Tibial artery (tissue), 4 donors: ENCODE measurements at regions not wholly inside any gene's neighbourhood (a gene's known extent, or its start where the extent isn't known, plus 50 kb on each side); places are given as distances from the start of the nearest gene placed in this dataset.

Experiments used
- DNase-seq, 2 donors: peaks; one replicate each; pipeline ENCODE4 v3.0.0-alpha.2; 2019
- H3K27ac ChIP-seq, 2 donors: fragments of 200-600 bp; sonication (generic) in 1 of 2; 1 replicate in 1 of 2; 2 replicates in 1 of 2; pipeline ENCODE4 v1.5.1; 2018 to 2019; ENCODE audit warnings: mild to moderate bottlenecking in 1 of 2
- H3K27me3 ChIP-seq, 2 donors: fragments of 200-600 bp; sonication (generic) in 1 of 2; one replicate each; pipeline versions ENCODE4 v1.5.1 to v1.6.0; 2016 to 2019
- H3K36me3 ChIP-seq, 3 donors: fragments of 200-600 bp; sonication (generic) in 2 of 3; one replicate each; pipeline ENCODE4 v1.5.1; 2016 to 2019; ENCODE audit warnings: mild to moderate bottlenecking in 2 of 3
- H3K4me1 ChIP-seq, 4 donors: fragments of 200-600 bp; sonication (generic) in 2 of 4; 1 replicate in 3 of 4; 2 replicates in 1 of 4; pipeline ENCODE4 v1.5.1; 2016 to 2019
- H3K4me3 ChIP-seq, 2 donors: fragments of 200-600 bp; sonication (generic) in 1 of 2; 1 replicate in 1 of 2; 2 replicates in 1 of 2; pipeline ENCODE4 v1.5.1; 2018 to 2019; ENCODE audit warnings: mild to moderate bottlenecking in 2 of 2
- H3K9me3 ChIP-seq, 3 donors: fragments of 200-600 bp; sonication (generic) in 1 of 3; one replicate each; pipeline ENCODE4 v1.5.1; 2016 to 2019
- intact Hi-C: fragments of 100-400 bp; cut with DNase I; formaldehyde crosslinking; loops from one replicate; pipeline ENCODE4 v1.15.0; 2023; ENCODE audit warnings: low total_unique reads
- TF ChIP-seq, protein P1 (sequence below), 2 experiments: fragments of 200-600 bp in 1 of 2; fragments of 450-650 bp in 1 of 2; IDR thresholded peaks; one replicate each; pipeline ENCODE4 v1.5.1; 2017 to 2019; ENCODE audit warnings: antibody characterized with exemption in 2 of 2, mild to moderate bottlenecking in 1 of 2, moderate library complexity in 1 of 2

- intact Hi-C loops, result no loop called here
- peaks cover 0 to 19% (median 0%) of the 10 kb centered on the region in 4 donors for H3K4me1 ChIP-seq
- no peak for DNase-seq
- H3K9me3 ChIP-seq, result no peaks in the 10 kb centered on the region
- no peaks in the 10 kb centered on the region for H3K27me3 ChIP-seq
- H3K4me3 ChIP-seq, result no peak overlapping the region
- TF ChIP-seq, protein P1, sequence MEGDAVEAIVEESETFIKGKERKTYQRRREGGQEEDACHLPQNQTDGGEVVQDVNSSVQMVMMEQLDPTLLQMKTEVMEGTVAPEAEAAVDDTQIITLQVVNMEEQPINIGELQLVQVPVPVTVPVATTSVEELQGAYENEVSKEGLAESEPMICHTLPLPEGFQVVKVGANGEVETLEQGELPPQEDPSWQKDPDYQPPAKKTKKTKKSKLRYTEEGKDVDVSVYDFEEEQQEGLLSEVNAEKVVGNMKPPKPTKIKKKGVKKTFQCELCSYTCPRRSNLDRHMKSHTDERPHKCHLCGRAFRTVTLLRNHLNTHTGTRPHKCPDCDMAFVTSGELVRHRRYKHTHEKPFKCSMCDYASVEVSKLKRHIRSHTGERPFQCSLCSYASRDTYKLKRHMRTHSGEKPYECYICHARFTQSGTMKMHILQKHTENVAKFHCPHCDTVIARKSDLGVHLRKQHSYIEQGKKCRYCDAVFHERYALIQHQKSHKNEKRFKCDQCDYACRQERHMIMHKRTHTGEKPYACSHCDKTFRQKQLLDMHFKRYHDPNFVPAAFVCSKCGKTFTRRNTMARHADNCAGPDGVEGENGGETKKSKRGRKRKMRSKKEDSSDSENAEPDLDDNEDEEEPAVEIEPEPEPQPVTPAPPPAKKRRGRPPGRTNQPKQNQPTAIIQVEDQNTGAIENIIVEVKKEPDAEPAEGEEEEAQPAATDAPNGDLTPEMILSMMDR (IDR thresholded peaks at IDR 0.05), result no peak
- H3K27ac ChIP-seq, result no peak overlapping the region
- no peaks in the 10 kb centered on the region for H3K36me3 ChIP-seq
Observed at GRCh38 chr15:62485170-62485720, 320.2 kb upstream of the C2CD4B start.

GRCh38 chr15:62486041-62486440 is 321.0 kb upstream of the C2CD4B start:
- TF ChIP-seq, protein P1 (IDR thresholded peaks at IDR 0.05), result no peak
- intact Hi-C loops, result no loop called here
- Histone ChIP-seq H3K27me3 (no peaks in the 10 kb centered on the region), H3K9me3 (no peaks in the 10 kb centered on the region), H3K27ac (no peak overlapping the region), H3K4me1 (peaks cover 0 to 19% (median 0%) of the 10 kb centered on the region in 4 donors), H3K4me3 (no peak overlapping the region), H3K36me3 (no peaks in the 10 kb centered on the region)
- no peak for DNase-seq

DNA sequence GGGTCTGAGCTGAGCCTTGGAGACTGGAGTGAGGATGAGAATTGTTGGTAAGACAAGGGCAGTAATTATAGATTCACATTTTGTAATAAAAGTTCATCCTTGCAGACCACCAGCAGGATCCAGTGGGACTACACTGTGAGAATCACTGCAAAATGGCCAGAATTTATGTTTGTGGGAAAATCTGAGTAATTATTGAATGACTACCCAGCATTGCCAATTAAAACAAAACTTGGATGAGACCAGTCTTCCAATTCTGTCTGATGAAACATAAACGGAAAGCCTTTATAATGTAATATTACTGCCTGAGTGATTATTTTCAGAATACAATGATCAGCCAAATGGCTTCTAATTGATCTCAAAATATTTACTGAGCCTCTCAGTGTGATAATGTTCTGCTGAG is 323.3 kb upstream of the C2CD4B start:
- no peak for DNase-seq
- Histone ChIP-seq H3K36me3 (no peaks in the 10 kb centered on the region), H3K27ac (no peak overlapping the region), H3K4me1 (peaks cover 0 to 16% (median 0%) of the 10 kb centered on the region in 4 donors), H3K27me3 (no peaks in the 10 kb centered on the region), H3K9me3 (no peaks in the 10 kb centered on the region), H3K4me3 (no peak overlapping the region)
- TF ChIP-seq, protein P1 (IDR thresholded peaks at IDR 0.05), result no peak
- intact Hi-C loops, result no loop called here

DNA sequence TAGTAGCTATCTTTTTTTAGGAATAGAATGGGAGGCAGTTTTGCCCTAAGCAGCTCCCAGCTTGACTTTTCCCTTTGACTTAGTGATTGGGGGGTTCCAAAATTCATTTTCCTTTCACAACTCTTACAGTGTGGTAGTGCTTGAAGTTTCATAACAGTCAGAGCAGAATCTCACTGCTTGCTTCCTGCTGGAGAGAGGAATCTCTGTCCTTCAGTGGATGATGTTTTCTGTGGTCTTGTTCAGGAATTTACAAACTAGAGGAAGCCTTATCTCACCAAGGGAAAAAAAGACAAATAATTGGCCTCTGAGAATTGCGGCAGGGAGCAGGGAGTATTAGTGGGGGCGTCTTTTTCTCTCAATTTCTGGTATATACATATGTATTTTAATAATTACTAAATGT is 326.6 kb upstream of the C2CD4B start:
- H3K4me1 ChIP-seq, result peaks cover 0 to 29% (median 0%) of the 10 kb centered on the region in 4 donors
- DNase-seq, result no peak
- intact Hi-C loops, result no loop called here
- H3K27ac ChIP-seq, result no peak overlapping the region
- TF ChIP-seq, protein P1 (IDR thresholded peaks at IDR 0.05), result no peak
- H3K9me3 ChIP-seq, result no peaks in the 10 kb centered on the region
- no peak overlapping the region for H3K4me3 ChIP-seq
- H3K27me3 ChIP-seq, result no peaks in the 10 kb centered on the region
- no peaks in the 10 kb centered on the region for H3K36me3 ChIP-seq

GRCh38 chr15:62492900-62493299 is 327.8 kb upstream of the C2CD4B start:
- TF ChIP-seq, protein P1 (IDR thresholded peaks at IDR 0.05), result no peak
- H3K4me3 ChIP-seq, result no peak overlapping the region
- H3K36me3 ChIP-seq, result no peaks in the 10 kb centered on the region
- H3K9me3 ChIP-seq, result no peaks in the 10 kb centered on the region
- H3K27ac ChIP-seq, result no peak overlapping the region
- DNase-seq, result no peak
- intact Hi-C loops, result no loop called here
- peaks cover 0 to 32% (median 0%) of the 10 kb centered on the region in 4 donors for H3K4me1 ChIP-seq
- no peaks in the 10 kb centered on the region for H3K27me3 ChIP-seq

GRCh38 chr15:62494197-62494596 is 329.1 kb upstream of the C2CD4B start:
- no peaks in the 10 kb centered on the region for H3K27me3 ChIP-seq
- TF ChIP-seq, protein P1 (IDR thresholded peaks at IDR 0.05), result no peak
- H3K27ac ChIP-seq, result no peak overlapping the region
- H3K36me3 ChIP-seq, result no peaks in the 10 kb centered on the region
- peaks cover 0 to 30% (median 0%) of the 10 kb centered on the region in 4 donors for H3K4me1 ChIP-seq
- no peaks in the 10 kb centered on the region for H3K9me3 ChIP-seq
- DNase-seq, result no peak
- intact Hi-C loops, result no loop called here
- no peak overlapping the region for H3K4me3 ChIP-seq
